Stimulated activated memory B cell treated with anti-CD40 and anti-IgM and Interleukin-4, amounts not matched to agents 10 μg/mL and 1 μg/mL and 100 μg/mL, for 72 hours (primary cell): ENCODE measurements at regions not wholly inside any gene's neighbourhood (a gene's known extent, or its start where the extent isn't known, plus 50 kb on each side); places are given as distances from the start of the nearest gene placed in this dataset.

Experiments
- ATAC-seq: fragments of 150-1000 bp; cut with Tn5 transposase; 2 replicates; pipeline ENCODE4 v1.10.0; 2021
- H3K27ac Mint-ChIP-seq: one replicate; pipeline ENCODE4 v1.8.0; 2022; ENCODE audit warnings: mild to moderate bottlenecking, mixed read lengths
- H3K27me3 Mint-ChIP-seq: one replicate; pipeline ENCODE4 v1.8.0; 2022; ENCODE audit warnings: mixed read lengths
- H3K36me3 Mint-ChIP-seq: one replicate; pipeline ENCODE4 v1.8.0; 2022; ENCODE audit warnings: mixed read lengths
- H3K4me1 Mint-ChIP-seq: one replicate; pipeline ENCODE4 v1.8.0; 2022; ENCODE audit warnings: mixed read lengths
- H3K4me3 Mint-ChIP-seq: one replicate; pipeline ENCODE4 v1.8.0; 2022; ENCODE audit warnings: mild to moderate bottlenecking, moderate library complexity, mixed read lengths
- H3K9me3 Mint-ChIP-seq: one replicate; pipeline ENCODE4 v1.8.0; 2022; ENCODE audit warnings: mixed read lengths

GRCh38 chr21:29243188-29243587 is 55.5 kb upstream of the BACH1 start:
- no peak for ATAC-seq
- H3K4me1 Mint-ChIP-seq = peaks cover 19% of the 10 kb centered on the region
- H3K27ac Mint-ChIP-seq = no peak overlapping the region
- no peak overlapping the region for H3K4me3 Mint-ChIP-seq
- H3K27me3 Mint-ChIP-seq = no peaks in the 10 kb centered on the region
- H3K9me3 Mint-ChIP-seq = no peaks in the 10 kb centered on the region
- H3K36me3 Mint-ChIP-seq = no peaks in the 10 kb centered on the region

DNA sequence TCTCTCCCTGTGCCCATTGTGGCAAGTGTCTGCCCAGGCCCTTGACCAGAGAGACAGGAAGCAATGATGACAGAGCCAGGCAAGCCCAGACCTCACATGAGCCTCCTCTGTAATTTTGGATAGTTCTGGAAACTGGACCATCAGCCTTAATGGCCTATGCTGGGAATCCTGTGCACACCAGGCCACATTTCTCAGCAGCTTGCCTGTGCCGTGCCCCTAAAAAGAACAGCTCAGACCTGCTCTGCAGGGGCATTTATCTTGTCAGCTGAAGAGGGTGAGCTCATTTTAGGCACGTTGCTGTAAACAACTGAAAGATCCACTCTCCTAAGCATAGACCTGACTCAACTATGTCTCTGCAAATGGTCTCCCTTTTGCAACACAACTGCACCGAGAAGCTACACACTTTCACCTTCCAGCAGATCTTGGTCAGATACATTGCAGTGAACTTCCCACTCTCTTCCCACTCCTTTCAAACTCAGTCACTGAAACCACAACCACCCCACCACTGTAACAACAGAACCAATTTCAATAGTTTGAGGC is 53.5 kb upstream of the BACH1 start:
- Mint-ChIP-seq H3K4me1 (peaks cover 12% of the 10 kb centered on the region), H3K36me3 (no peaks in the 10 kb centered on the region), H3K4me3 (no peak overlapping the region), H3K27me3 (no peaks in the 10 kb centered on the region), H3K9me3 (peaks cover 4% of the 10 kb centered on the region), H3K27ac (peak overlapping the region; percentile 21)
- peak; percentile 76 for ATAC-seq

DNA sequence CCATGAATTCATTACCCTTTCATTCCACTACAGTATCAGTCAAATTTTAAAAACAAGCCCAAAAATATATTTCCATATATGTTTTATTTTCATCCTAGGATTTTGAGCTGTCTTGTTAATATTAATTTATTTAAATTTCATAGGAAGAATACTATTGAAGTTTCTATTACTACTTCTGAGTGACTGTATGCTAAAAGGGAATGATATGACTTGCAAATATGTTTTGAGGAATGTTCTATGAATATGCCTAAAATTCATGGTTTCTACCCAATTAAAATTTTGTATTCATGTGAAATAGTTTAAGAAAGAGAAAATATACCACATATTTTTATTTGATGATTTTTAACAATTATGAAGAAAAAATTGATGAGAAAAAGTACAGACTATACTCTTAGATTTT is 52.9 kb upstream of the BACH1 start:
- Mint-ChIP-seq H3K4me3 (no peak overlapping the region), H3K27ac (peak overlapping the region; percentile 21), H3K27me3 (no peaks in the 10 kb centered on the region), H3K4me1 (peaks cover 12% of the 10 kb centered on the region), H3K9me3 (peaks cover 4% of the 10 kb centered on the region), H3K36me3 (no peaks in the 10 kb centered on the region)
- ATAC-seq = no peak

- Mint-ChIP-seq H3K4me1 (peaks cover 12% of the 10 kb centered on the region), H3K27me3 (no peaks in the 10 kb centered on the region), H3K4me3 (no peak overlapping the region), H3K36me3 (no peaks in the 10 kb centered on the region), H3K27ac (no peak overlapping the region), H3K9me3 (peaks cover 4% of the 10 kb centered on the region)
- ATAC-seq = no peak
Measured at GRCh38 chr21:29246614-29247013, 52.1 kb upstream of the BACH1 start.

DNA sequence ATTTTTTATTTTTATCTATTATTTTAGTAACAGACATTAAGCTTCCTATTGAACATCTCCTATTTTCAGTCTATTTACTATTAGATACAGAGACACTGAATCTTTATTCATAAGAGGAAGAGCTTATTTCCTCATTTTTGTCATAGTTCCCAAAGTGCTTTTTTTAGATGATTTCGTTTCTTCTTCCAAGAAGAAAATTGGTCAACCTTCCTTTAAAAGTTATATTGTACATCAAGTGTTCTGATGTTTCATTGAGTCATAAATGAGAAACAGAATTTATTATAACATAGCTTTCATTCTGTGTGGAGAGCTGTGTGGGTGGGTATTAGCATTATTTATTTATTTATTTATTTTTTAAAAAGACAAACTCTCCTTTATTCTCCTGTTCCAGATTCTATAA is 50.6 kb upstream of the BACH1 start:
- H3K27ac Mint-ChIP-seq = no peak overlapping the region
- H3K4me1 Mint-ChIP-seq = peaks cover 12% of the 10 kb centered on the region
- H3K36me3 Mint-ChIP-seq = no peaks in the 10 kb centered on the region
- no peaks in the 10 kb centered on the region for H3K27me3 Mint-ChIP-seq
- ATAC-seq = no peak
- peaks cover 8% of the 10 kb centered on the region for H3K9me3 Mint-ChIP-seq
- no peak overlapping the region for H3K4me3 Mint-ChIP-seq
